Midbrain (tissue), 1 donor: ENCODE measurements at regions not wholly inside any gene's neighbourhood (a gene's known extent, or its start where the extent isn't known, plus 50 kb on each side); places are given as distances from the start of the nearest gene placed in this dataset.
"Not testable (repeated sequence)": the region's sequence is repeated elsewhere in the genome, so short reads cannot be mapped to it uniquely, and the experiment has no call there.

Experiments
- DNase-seq: peaks from one replicate; lab custom pipeline; 2025; lab: John Stamatoyannopoulos, UW

- no peak for DNase-seq
These were observed 71.8 kb upstream of the ZNF184 start for GRCh38 chr6:27544612-27545260.

GRCh38 chr6:27544135-27544534 is 71.2 kb upstream of the ZNF184 start:
- not testable (repeated sequence) for DNase-seq

GRCh38 chr6:27542485-27542884 is 69.6 kb upstream of the ZNF184 start:
- no peak for DNase-seq

GRCh38 chr6:27541933-27542297 is 69.0 kb upstream of the ZNF184 start:
- DNase-seq: no peak

- DNase-seq: no peak
These were observed 68.5 kb upstream of the ZNF184 start for GRCh38 chr6:27541212-27541932.

- DNase-seq: no peak
These were observed 66.6 kb upstream of the ZNF184 start for GRCh38 chr6:27539551-27539950.

GRCh38 chr6:27532820-27533538 is 60.1 kb upstream of the ZNF184 start:
- DNase-seq: no peak

- no peak for DNase-seq
These were observed 59.0 kb upstream of the ZNF184 start for GRCh38 chr6:27531772-27532459.

GRCh38 chr6:27529796-27530195 is 56.9 kb upstream of the ZNF184 start:
- not testable (repeated sequence) for DNase-seq

- DNase-seq: no peak
These were observed 55.8 kb upstream of the ZNF184 start for GRCh38 chr6:27528714-27529113.
